H1 (cell line): ENCODE measurements at regions not wholly inside any gene's neighbourhood (a gene's known extent, or its start where the extent isn't known, plus 50 kb on each side); places are given as distances from the start of the nearest gene placed in this dataset.

ENCODE experiments used
- CTCF ChIA-PET: fragments of 300-600 bp; sonication (Branson Sonifier 250); formaldehyde crosslinking; loops from one replicate; lab custom pipeline; 2021; ENCODE audit not compliant: partially characterized antibody; lab: Charles Lee
- POLR2A ChIA-PET: fragments of 300-600 bp; sonication (Branson Sonifier 250); formaldehyde crosslinking; loops from one replicate; lab custom pipeline; 2021; ENCODE audit warnings: inconsistent platforms; ENCODE audit not compliant: partially characterized antibody; lab: Charles Lee
- DNase-seq, 2 experiments: peaks; one replicate each; pipeline versions ENCODE4 v3.0.0 to v3.0.0-alpha.2; 2010 to 2022; ENCODE audit warnings: low spot score in 2 of 2, low read depth in 1 of 2, mixed read lengths in 1 of 2
- FAIRE-seq: peaks from 2 replicates; lab custom pipeline; 2011; peaks lifted over from hg19 to GRCh38; lab: Jason Lieb, UNC
- H2AFZ ChIP-seq: 2 replicates; pipeline ENCODE4 v1.8.1; 2012; ENCODE audit warnings: low read length, inconsistent platforms
- H2AK5ac ChIP-seq: 2 replicates; pipeline ENCODE4 v1.6.1; 2013; ENCODE audit warnings: low read depth, low read length
- H2BK120ac ChIP-seq: replicated peaks from 2 replicates; pipeline ENCODE3; 2013; ENCODE audit warnings: low read depth, low read length, inconsistent platforms
- H2BK12ac ChIP-seq: 2 replicates; pipeline ENCODE4 v1.6.1; 2013; ENCODE audit warnings: low read depth, low read length
- H2BK15ac ChIP-seq: 2 replicates; pipeline ENCODE4 v1.6.1; 2013; ENCODE audit warnings: low read length
- H2BK20ac ChIP-seq: 2 replicates; pipeline ENCODE4 v1.6.1; 2013; ENCODE audit warnings: low read length
- H2BK5ac ChIP-seq: 2 replicates; pipeline ENCODE4 v1.6.1; 2013; ENCODE audit warnings: low read depth, low read length
- H3K14ac ChIP-seq: 2 replicates; pipeline ENCODE4 v1.6.1; 2013; ENCODE audit warnings: inconsistent platforms; ENCODE audit not compliant: insufficient read length
- H3K18ac ChIP-seq: 2 replicates; pipeline ENCODE4 v1.6.1; 2013; ENCODE audit warnings: low read length; ENCODE audit errors: extremely low read depth
- H3K23ac ChIP-seq: 2 replicates; pipeline ENCODE4 v1.6.1; 2013; ENCODE audit warnings: inconsistent platforms; ENCODE audit not compliant: insufficient read length
- H3K23me2 ChIP-seq: 2 replicates; pipeline ENCODE4 v1.6.1; 2013; ENCODE audit warnings: low read depth, low read length
- H3K27ac ChIP-seq: 2 replicates; pipeline ENCODE4 v1.6.1; 2011; ENCODE audit warnings: low read depth, low read length, inconsistent platforms
- H3K27me3 ChIP-seq, 4 experiments: replicated peaks in 1 of 4; 1 replicate in 1 of 4; 2 replicates in 3 of 4; pipeline versions ENCODE4 v1.6.1 to v1.8.1; 2011 to 2013; ENCODE audit warnings: low read length in 3 of 4, mild to moderate bottlenecking in 3 of 4, inconsistent platforms in 2 of 4, mixed read lengths in 2 of 4, moderate library complexity in 1 of 4; ENCODE audit not compliant: control insufficient read depth in 3 of 4, insufficient read depth in 3 of 4; ENCODE audit errors: extremely low read depth in 1 of 4
- H3K36me3 ChIP-seq, 4 experiments: 2 replicates each; pipeline versions ENCODE4 v1.6.1 to v1.8.1; 2011 to 2013; ENCODE audit warnings: mild to moderate bottlenecking in 4 of 4, low read length in 3 of 4, moderate library complexity in 2 of 4, control low read depth in 1 of 4, inconsistent platforms in 1 of 4; ENCODE audit not compliant: insufficient read depth in 4 of 4, control insufficient read depth in 2 of 4
- H3K4ac ChIP-seq: replicated peaks from 2 replicates; pipeline ENCODE3; 2013; ENCODE audit warnings: low read length, low read depth, mixed read lengths, inconsistent platforms; ENCODE audit not compliant: insufficient read length
- H3K4me1 ChIP-seq, 4 experiments: replicated peaks in 1 of 4; 1 replicate in 1 of 4; 2 replicates in 3 of 4; pipeline versions ENCODE4 v1.6.1 to v1.8.1; 2011 to 2013; ENCODE audit warnings: low read length in 3 of 4, inconsistent platforms in 2 of 4, mixed read lengths in 1 of 4; ENCODE audit not compliant: insufficient read depth in 4 of 4, control insufficient read depth in 3 of 4
- H3K4me2 ChIP-seq, 2 experiments: 2 replicates each; pipeline versions ENCODE4 v1.6.1 to v1.8.1; 2011 to 2013; ENCODE audit warnings: low read depth in 2 of 2, low read length in 2 of 2, control low read depth in 1 of 2, inconsistent platforms in 1 of 2, mild to moderate bottlenecking in 1 of 2; ENCODE audit not compliant: insufficient read depth in 1 of 2
- H3K4me3 ChIP-seq, 4 experiments: fragments of 200-600, 300-600 bp in 1 of 4; sonication (generic), shearing (Covaris generic), sonication (Bioruptor Twin) in 1 of 4; 2 replicates each; pipeline versions ENCODE4 v1.5.1 to v1.8.1; 2011 to 2016; ENCODE audit warnings: low read length in 4 of 4, low read depth in 3 of 4, control low read depth in 2 of 4, inconsistent platforms in 2 of 4, mild to moderate bottlenecking in 2 of 4, mixed read lengths in 1 of 4, moderate library complexity in 1 of 4; ENCODE audit not compliant: insufficient read depth in 2 of 4; ENCODE audit errors: extremely low read depth in 1 of 4
- H3K56ac ChIP-seq: replicated peaks from 2 replicates; pipeline ENCODE3; 2013; ENCODE audit warnings: low read depth, mild to moderate bottlenecking, mixed read lengths, low read length, inconsistent platforms; ENCODE audit not compliant: insufficient read length
- H3K79me1 ChIP-seq: 2 replicates; pipeline ENCODE4 v1.6.1; 2013; ENCODE audit warnings: low read depth, low read length, control low read depth
- H3K79me2 ChIP-seq, 2 experiments: 2 replicates each; pipeline versions ENCODE4 v1.6.1 to v1.8.1; 2012 to 2013; ENCODE audit warnings: low read length in 2 of 2, mild to moderate bottlenecking in 2 of 2, inconsistent platforms in 1 of 2; ENCODE audit not compliant: insufficient read depth in 2 of 2, control insufficient read depth in 1 of 2
- H3K9ac ChIP-seq, 4 experiments: replicated peaks in 1 of 4; 1 replicate in 1 of 4; 2 replicates in 3 of 4; pipeline versions ENCODE4 v1.6.1 to v1.8.1; 2011 to 2013; ENCODE audit warnings: low read depth in 3 of 4, low read length in 3 of 4, control low read depth in 2 of 4, mild to moderate bottlenecking in 2 of 4, moderate library complexity in 2 of 4, inconsistent platforms in 1 of 4; ENCODE audit errors: extremely low read depth in 1 of 4
- H3K9me3 ChIP-seq, 2 experiments: 2 replicates each; pipeline versions ENCODE4 v1.6.1 to v1.8.1; 2012 to 2013; ENCODE audit warnings: mild to moderate bottlenecking in 2 of 2, moderate library complexity in 2 of 2, control low read depth in 1 of 2, inconsistent platforms in 1 of 2, low read depth in 1 of 2, low read length in 1 of 2, mixed read lengths in 1 of 2; ENCODE audit not compliant: insufficient read depth in 2 of 2
- H4K20me1 ChIP-seq, 2 experiments: replicated peaks in 1 of 2; 2 replicates each; pipeline versions ENCODE3 to v1.8.1; 2011 to 2013; ENCODE audit warnings: inconsistent platforms in 2 of 2, low read length in 2 of 2, mild to moderate bottlenecking in 1 of 2; ENCODE audit not compliant: insufficient read depth in 2 of 2, control insufficient read depth in 1 of 2
- H4K5ac ChIP-seq: 2 replicates; pipeline ENCODE4 v1.6.1; 2013; ENCODE audit warnings: low read length, low read depth, mixed read lengths, inconsistent platforms; ENCODE audit not compliant: insufficient read length
- H4K8ac ChIP-seq: 2 replicates; pipeline ENCODE4 v1.8.0; 2013; ENCODE audit warnings: mild to moderate bottlenecking, moderate library complexity, low read length, inconsistent platforms; ENCODE audit not compliant: insufficient read depth; ENCODE audit errors: extremely low read depth
- H4K91ac ChIP-seq: replicated peaks from 2 replicates; pipeline ENCODE3; 2013; ENCODE audit warnings: low read length, mixed read lengths, inconsistent platforms; ENCODE audit not compliant: insufficient read length
- BACH1 ChIP-seq: IDR thresholded peaks from 2 replicates; pipeline ENCODE4 v1.6.1; 2012; ENCODE audit warnings: low read length, improper control_type of control experiment
- BRCA1 ChIP-seq: IDR thresholded peaks from 2 replicates; pipeline ENCODE4 v1.6.1; 2012; ENCODE audit warnings: low read depth, low read length, improper control_type of control experiment
- JUND ChIP-seq: IDR thresholded peaks from 2 replicates; pipeline ENCODE4 v1.6.1; 2011; ENCODE audit warnings: mild to moderate bottlenecking, improper control_type of control experiment, low read length
- KDM4A ChIP-seq: IDR thresholded peaks from one replicate; pipeline ENCODE4 v1.7.1; 2012; ENCODE audit warnings: low read depth, mild to moderate bottlenecking, moderate library complexity, low read length, inconsistent platforms; ENCODE audit not compliant: severe bottlenecking
- MAFK ChIP-seq: IDR thresholded peaks from 2 replicates; pipeline ENCODE4 v1.6.1; 2012; ENCODE audit warnings: low read depth, mild to moderate bottlenecking, improper control_type of control experiment, low read length
- NRF1 ChIP-seq: IDR thresholded peaks from 2 replicates; pipeline ENCODE4 v1.6.1; 2011; ENCODE audit warnings: mild to moderate bottlenecking, low read depth, low read length, improper control_type of control experiment
- RFX5 ChIP-seq: IDR thresholded peaks from 2 replicates; pipeline ENCODE4 v1.6.1; 2011; ENCODE audit warnings: low read depth, low read length, improper control_type of control experiment, borderline replicate concordance
- RXRA ChIP-seq: IDR thresholded peaks from 2 replicates; pipeline ENCODE4 v1.6.1; 2011; ENCODE audit warnings: low read depth, mild to moderate bottlenecking, low read length, moderate library complexity; ENCODE audit not compliant: insufficient read depth
- TAF7 ChIP-seq: optimal IDR thresholded peaks from 2 replicates; pipeline ENCODE3; 2011; ENCODE audit warnings: low read depth, mild to moderate bottlenecking, inconsistent platforms, low read length, moderate library complexity, borderline replicate concordance
- WGBS, 2 experiments: shearing (Covaris generic) in 1 of 2; methylation state at CpG; one replicate each; pipeline versions ENCODE4 v1.1.6 to v1.1.7; 2013 to 2015; ENCODE audit warnings: low lambda C conversion rate in 2 of 2, mixed read lengths in 2 of 2, inconsistent platforms in 1 of 2, low coverage in 1 of 2, missing lambda C conversion rate in 1 of 2; ENCODE audit not compliant: insufficient replicate concordance in 2 of 2, insufficient coverage in 1 of 2, insufficient read length in 1 of 2; ENCODE audit errors: extremely low coverage in 1 of 2, missing lambda C conversion rate in 1 of 2; 5-methylcytosine and 5-hydroxymethylcytosine counted together
- TF ChIP-seq, protein P1 (sequence below): IDR thresholded peaks from 2 replicates; pipeline ENCODE4 v1.6.1; 2011; ENCODE audit warnings: low read length, improper control_type of control experiment
- TF ChIP-seq, protein P2 (sequence below): IDR thresholded peaks from 2 replicates; pipeline ENCODE4 v1.6.1; 2011; ENCODE audit warnings: low read depth, mild to moderate bottlenecking, low read length; ENCODE audit not compliant: insufficient read depth

GRCh38 chr2:63699549-63699839, 110.7 kb downstream of the MDH1 start:
- H3K9ac ChIP-seq: no peak overlapping the region
- 81% methylated on average over 3 of the region's 3 CpGs; no CpG with 5 or more reads in 1 of the 2 experiments for WGBS, 2 experiments

More at GRCh38 chr2:63699549-63699839, 110.7 kb downstream of the MDH1 start:
- ChIA-PET CTCF (interaction anchor here (0.6 to 3.5 kb wide), 36 partner anchors 8 to 181 kb away, joined by 3 to 31 read pairs (median 4); partner anchors contain the start of genes MDH1 and UGP2), POLR2A (interaction anchor here (1.0 to 2.7 kb wide), 8 partner anchors 9 to 196 kb away, joined by 3 to 28 read pairs (median 4); partner anchors contain the start of gene UGP2)
- H2BK5ac ChIP-seq: no peak overlapping the region
- TF ChIP-seq TAF7: no peak
- no peak for TF ChIP-seq MAFK
- TF ChIP-seq, protein P1, sequence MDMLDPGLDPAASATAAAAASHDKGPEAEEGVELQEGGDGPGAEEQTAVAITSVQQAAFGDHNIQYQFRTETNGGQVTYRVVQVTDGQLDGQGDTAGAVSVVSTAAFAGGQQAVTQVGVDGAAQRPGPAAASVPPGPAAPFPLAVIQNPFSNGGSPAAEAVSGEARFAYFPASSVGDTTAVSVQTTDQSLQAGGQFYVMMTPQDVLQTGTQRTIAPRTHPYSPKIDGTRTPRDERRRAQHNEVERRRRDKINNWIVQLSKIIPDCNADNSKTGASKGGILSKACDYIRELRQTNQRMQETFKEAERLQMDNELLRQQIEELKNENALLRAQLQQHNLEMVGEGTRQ: no peak
- no peak for TF ChIP-seq NRF1
- no peak for TF ChIP-seq JUND
- no peak for TF ChIP-seq BRCA1
- no peak for TF ChIP-seq RFX5
- TF ChIP-seq KDM4A: no peak
- no peak for TF ChIP-seq RXRA
- TF ChIP-seq, protein P2, sequence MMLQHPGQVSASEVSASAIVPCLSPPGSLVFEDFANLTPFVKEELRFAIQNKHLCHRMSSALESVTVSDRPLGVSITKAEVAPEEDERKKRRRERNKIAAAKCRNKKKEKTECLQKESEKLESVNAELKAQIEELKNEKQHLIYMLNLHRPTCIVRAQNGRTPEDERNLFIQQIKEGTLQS: no peak
- TF ChIP-seq BACH1: no peak
- H2AK5ac ChIP-seq: no peak overlapping the region; the same call in 1 of the 2 replicates
- H2BK12ac ChIP-seq: 0 out of 2 replicates have a peak overlapping the region, but pooled peaks have one; percentile 83
- no peak overlapping the region for H4K91ac ChIP-seq
- no peak overlapping the region for H3K14ac ChIP-seq
- no peak overlapping the region for H4K8ac ChIP-seq
- H4K5ac ChIP-seq: no peak overlapping the region
- DNase-seq (no peak), FAIRE-seq (no peak)
- peaks cover 0 to 6% (median 2%) of the 10 kb centered on the region in 4 experiments; a peak in 3 of 7 replicates for H3K4me1 ChIP-seq
- 0 out of 4 replicates have a peak, but pooled peaks cover 0 to 2% of the 10 kb centered on the region in 2 experiments for H3K9me3 ChIP-seq
- H3K18ac ChIP-seq: no peak overlapping the region
- no peak overlapping the region for H3K4me2 ChIP-seq
- H3K23me2 ChIP-seq: no peaks in the 10 kb centered on the region
- H3K4ac ChIP-seq: no peak overlapping the region
- no peaks in the 10 kb centered on the region for H4K20me1 ChIP-seq
- H3K23ac ChIP-seq: no peak overlapping the region
- H3K27me3 ChIP-seq: no peaks in the 10 kb centered on the region
- H3K4me3 ChIP-seq: no peak overlapping the region
- H3K36me3 ChIP-seq: no peaks in the 10 kb centered on the region
- H2BK20ac ChIP-seq: no peak overlapping the region
- no peaks in the 10 kb centered on the region for H3K79me1 ChIP-seq
- H2BK120ac ChIP-seq: no peak overlapping the region
- H2AFZ ChIP-seq: no peak overlapping the region
- H3K27ac ChIP-seq: no peak overlapping the region
- H3K79me2 ChIP-seq: no peaks in the 10 kb centered on the region
- no peak overlapping the region for H2BK15ac ChIP-seq
- H3K56ac ChIP-seq: no peak overlapping the region
